ENCODE measurements at regions not wholly inside any gene's neighbourhood (a gene's known extent, or its start where the extent isn't known, plus 50 kb on each side); places are given as distances from the start of the nearest gene placed in this dataset.

DNA sequence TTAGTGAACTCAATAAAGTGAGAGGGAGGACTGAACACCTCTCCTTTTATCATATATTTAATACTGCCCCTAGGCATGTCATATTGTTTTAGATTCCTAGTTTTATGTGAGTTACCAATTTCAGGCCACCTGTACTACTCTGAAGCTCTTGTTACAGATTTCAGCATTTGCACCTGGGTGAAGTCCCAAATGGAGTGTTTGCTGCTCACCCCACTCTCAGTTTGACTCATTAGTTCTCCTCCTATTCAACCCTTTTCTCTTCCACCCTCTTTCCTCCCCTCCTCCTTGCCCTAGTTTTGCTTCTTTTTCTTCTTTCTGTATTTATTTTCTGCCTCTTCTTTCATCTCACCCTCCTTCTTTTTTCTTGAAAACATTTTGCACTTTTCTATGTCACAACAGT, 1852.2 kb upstream of the IGFBP7 start:
- TF ChIP-seq, protein P1, sequence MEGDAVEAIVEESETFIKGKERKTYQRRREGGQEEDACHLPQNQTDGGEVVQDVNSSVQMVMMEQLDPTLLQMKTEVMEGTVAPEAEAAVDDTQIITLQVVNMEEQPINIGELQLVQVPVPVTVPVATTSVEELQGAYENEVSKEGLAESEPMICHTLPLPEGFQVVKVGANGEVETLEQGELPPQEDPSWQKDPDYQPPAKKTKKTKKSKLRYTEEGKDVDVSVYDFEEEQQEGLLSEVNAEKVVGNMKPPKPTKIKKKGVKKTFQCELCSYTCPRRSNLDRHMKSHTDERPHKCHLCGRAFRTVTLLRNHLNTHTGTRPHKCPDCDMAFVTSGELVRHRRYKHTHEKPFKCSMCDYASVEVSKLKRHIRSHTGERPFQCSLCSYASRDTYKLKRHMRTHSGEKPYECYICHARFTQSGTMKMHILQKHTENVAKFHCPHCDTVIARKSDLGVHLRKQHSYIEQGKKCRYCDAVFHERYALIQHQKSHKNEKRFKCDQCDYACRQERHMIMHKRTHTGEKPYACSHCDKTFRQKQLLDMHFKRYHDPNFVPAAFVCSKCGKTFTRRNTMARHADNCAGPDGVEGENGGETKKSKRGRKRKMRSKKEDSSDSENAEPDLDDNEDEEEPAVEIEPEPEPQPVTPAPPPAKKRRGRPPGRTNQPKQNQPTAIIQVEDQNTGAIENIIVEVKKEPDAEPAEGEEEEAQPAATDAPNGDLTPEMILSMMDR (IDR thresholded peaks at IDR 0.05; ENCODE audit: extremely low read depth in 1 of 2, insufficient read depth in 1 of 2, low read depth in 1 of 2, low read length in 2 of 2): no peak
- TF ChIP-seq EZH2 (IDR thresholded peaks at IDR 0.05; ENCODE audit: borderline replicate concordance, low read depth, low read length, severe bottlenecking): no peak
- no peak for TF ChIP-seq JUN (IDR thresholded peaks at IDR 0.05; ENCODE audit: borderline replicate concordance, insufficient read depth, insufficient read length, low read depth)
- TF ChIP-seq POLR2A (IDR thresholded peaks at IDR 0.05; ENCODE audit: low read depth, low read length): no peak
- TF ChIP-seq GATA2 (IDR thresholded peaks at IDR 0.05; ENCODE audit: insufficient read depth, insufficient read length, low read depth, low read length): no peak
- TF ChIP-seq, protein P2, sequence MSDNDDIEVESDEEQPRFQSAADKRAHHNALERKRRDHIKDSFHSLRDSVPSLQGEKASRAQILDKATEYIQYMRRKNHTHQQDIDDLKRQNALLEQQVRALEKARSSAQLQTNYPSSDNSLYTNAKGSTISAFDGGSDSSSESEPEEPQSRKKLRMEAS (IDR thresholded peaks at IDR 0.05; ENCODE audit: insufficient read depth, insufficient read length): no peak
- TF ChIP-seq POLR2AphosphoS5 (IDR thresholded peaks at IDR 0.05; ENCODE audit: insufficient read depth, low read depth, low read length): no peak
- no peak for TF ChIP-seq MYC (IDR thresholded peaks at IDR 0.05; ENCODE audit: low read depth, low read length)
- TF ChIP-seq FOS (IDR thresholded peaks at IDR 0.05; ENCODE audit: borderline replicate concordance, insufficient read depth, low read length): no peak
- H2AFZ ChIP-seq (ENCODE audit: low read depth, low read length): no peak overlapping the region
- ChIA-PET CTCF (no interaction called here), POLR2A (no interaction called here)
- FAIRE-seq: no peak
- H3K4me2 ChIP-seq (ENCODE audit: insufficient read depth, low read length): no peak overlapping the region
- H3K4me3 ChIP-seq (replicated peaks in 1 of 3; ENCODE audit: insufficient read depth in 1 of 3, low read depth in 1 of 3, low read length in 3 of 3): no peak overlapping the region
- H3K36me3 ChIP-seq (ENCODE audit: control insufficient read depth in 2 of 2, extremely low read depth in 1 of 2, insufficient read depth in 2 of 2, low read length in 2 of 2): no peaks in the 10 kb centered on the region
- no peak overlapping the region for H3K9ac ChIP-seq (replicated peaks; ENCODE audit: extremely low read depth, insufficient read depth, low read length)
- no peaks in the 10 kb centered on the region for H3K9me1 ChIP-seq (replicated peaks; ENCODE audit: control insufficient read depth, extremely low read depth, insufficient read depth, low read length)
- peaks cover 2% of the 10 kb centered on the region for H3K9me3 ChIP-seq (replicated peaks; ENCODE audit: control insufficient read depth, insufficient read depth, low read length)
- dilution Hi-C loops (cut with MboI; ENCODE audit: extremely low pct_ligation_motif_present, low sequenced_read_pairs) (no loop called here), intact Hi-C loops (cut with micrococcal nuclease) (no loop called here)
- no peaks in the 10 kb centered on the region for H4K20me1 ChIP-seq (replicated peaks; ENCODE audit: control insufficient read depth, extremely low read depth, insufficient read depth, low read length)
- no peaks in the 10 kb centered on the region for H3K27me3 ChIP-seq (ENCODE audit: control insufficient read depth in 2 of 2, insufficient read depth in 2 of 2, low read length in 2 of 2)
- no peak overlapping the region for H3K27ac ChIP-seq (ENCODE audit: insufficient read depth, low read depth, low read length)
- no TSS peak for BruUV-seq (replicated peaks)
- H3K4me1 ChIP-seq (ENCODE audit: control insufficient read depth, extremely low read depth, insufficient read depth, low read length): no peaks in the 10 kb centered on the region
- H3K79me2 ChIP-seq (ENCODE audit: control insufficient read depth, insufficient read depth, low read length): no peaks in the 10 kb centered on the region
- DNase-seq (ENCODE audit: low read depth, low spot score): no peak
